SH-SY5Y (cell line): ENCODE measurements at regions not wholly inside any gene's neighbourhood (a gene's known extent, or its start where the extent isn't known, plus 50 kb on each side); places are given as distances from the start of the nearest gene placed in this dataset.

Source experiments
- GATA2 ChIP-seq: IDR thresholded peaks from 2 replicates; pipeline ENCODE4 v1.6.1; 2011; ENCODE audit warnings: mild to moderate bottlenecking, low read depth, low read length
- GATA3 ChIP-seq: IDR thresholded peaks from 2 replicates; pipeline ENCODE4 v1.6.1; 2011; ENCODE audit warnings: low read depth, mild to moderate bottlenecking, low read length, moderate library complexity

GRCh38 chr18:78788161-78788560, 191.5 kb upstream of the SALL3 start:
- TF ChIP-seq GATA2: no peak
- TF ChIP-seq GATA3: no peak
